ACC112 (cell line): ENCODE measurements at regions not wholly inside any gene's neighbourhood (a gene's known extent, or its start where the extent isn't known, plus 50 kb on each side); places are given as distances from the start of the nearest gene placed in this dataset.

Experiments used
- H2AFZ ChIP-seq: fragments of 200-600 bp; sonication (generic); one replicate; pipeline ENCODE4 v1.6.0; 2017; ENCODE audit warnings: antibody characterized with exemption, low read length; ENCODE audit not compliant: unreplicated experiment
- H3K27ac ChIP-seq: fragments of 200-600 bp; sonication (generic); 2 replicates; pipeline ENCODE4 v1.5.1; 2014; ENCODE audit warnings: low read depth, mild to moderate bottlenecking, antibody characterized with exemption, low read length, moderate library complexity
- H3K27me3 ChIP-seq: fragments of 200-600 bp; sonication (generic); 2 replicates; pipeline ENCODE4 v1.6.1; 2014; ENCODE audit warnings: mild to moderate bottlenecking, antibody characterized with exemption, low read length, moderate library complexity, mixed read lengths; ENCODE audit not compliant: insufficient read depth
- H3K36me3 ChIP-seq: fragments of 200-600 bp; sonication (generic); 2 replicates; pipeline ENCODE4 v1.6.1; 2016; ENCODE audit warnings: mild to moderate bottlenecking, antibody characterized with exemption, low read length, moderate library complexity, mixed read lengths; ENCODE audit not compliant: insufficient read depth
- H3K4me1 ChIP-seq: fragments of 200-600 bp; sonication (generic); one replicate; pipeline ENCODE4 v1.6.1; 2016; ENCODE audit warnings: low read length, mixed read lengths; ENCODE audit not compliant: insufficient read depth, unreplicated experiment, control insufficient read depth
- H3K4me3 ChIP-seq: fragments of 200-600 bp; sonication (generic); 2 replicates; pipeline ENCODE4 v1.5.1; 2014; ENCODE audit warnings: mild to moderate bottlenecking, low read depth, low read length
- H3K79me2 ChIP-seq: fragments of 200-600 bp; sonication (generic); one replicate; pipeline ENCODE4 v1.6.0; 2016; ENCODE audit warnings: low read length; ENCODE audit not compliant: control insufficient read depth, unreplicated experiment, insufficient read depth

DNA sequence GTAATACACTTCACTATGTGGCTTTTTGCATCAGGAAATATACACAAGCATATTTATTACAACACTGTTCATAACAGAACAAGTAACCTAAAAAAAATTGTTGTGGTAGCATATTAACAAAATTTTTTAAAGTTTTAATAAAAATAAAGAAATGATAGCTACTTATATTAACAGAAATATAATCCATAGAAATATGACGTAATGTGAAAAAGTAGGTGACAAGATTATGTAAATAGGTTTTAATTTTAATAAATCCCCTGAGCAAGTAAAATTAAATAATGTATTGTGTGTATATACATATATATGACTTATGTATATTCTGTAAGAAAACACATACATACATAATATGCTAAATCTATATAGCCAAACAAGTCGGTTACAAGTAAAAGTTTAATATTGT lies 359.9 kb downstream of the SEC16B start:
- Histone ChIP-seq H3K4me1 (no peaks in the 10 kb centered on the region), H3K27ac (no peak overlapping the region), H2AFZ (no peak overlapping the region), H3K36me3 (no peaks in the 10 kb centered on the region), H3K27me3 (no peaks in the 10 kb centered on the region), H3K4me3 (no peak overlapping the region), H3K79me2 (no peaks in the 10 kb centered on the region)

DNA sequence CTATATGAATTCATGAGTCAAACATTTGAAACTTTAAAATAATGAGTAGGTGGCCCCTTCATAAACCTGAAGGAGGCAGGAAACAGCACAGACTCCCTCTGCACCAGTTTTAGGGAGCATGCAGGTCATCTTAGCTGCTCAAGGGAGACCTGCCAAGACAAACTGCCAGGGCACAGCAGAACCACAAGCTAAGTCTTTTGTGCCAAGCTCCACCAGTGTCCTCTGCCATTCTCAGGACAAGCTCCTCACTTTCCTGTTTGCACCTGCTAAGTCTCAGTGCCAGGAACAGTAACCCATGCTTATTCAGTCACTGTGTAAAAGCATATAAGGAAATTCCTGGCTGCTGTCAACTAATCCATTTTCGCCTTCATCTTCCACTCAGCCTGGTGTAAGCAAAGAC lies 368.9 kb downstream of the SEC16B start:
- no peak overlapping the region for H3K4me3 ChIP-seq
- peaks cover 7% of the 10 kb centered on the region; the same call in 1 of the 2 replicates for H3K27me3 ChIP-seq
- H2AFZ ChIP-seq, result no peak overlapping the region
- no peak overlapping the region for H3K27ac ChIP-seq
- H3K79me2 ChIP-seq, result no peaks in the 10 kb centered on the region
- no peaks in the 10 kb centered on the region for H3K4me1 ChIP-seq
- no peaks in the 10 kb centered on the region for H3K36me3 ChIP-seq

DNA sequence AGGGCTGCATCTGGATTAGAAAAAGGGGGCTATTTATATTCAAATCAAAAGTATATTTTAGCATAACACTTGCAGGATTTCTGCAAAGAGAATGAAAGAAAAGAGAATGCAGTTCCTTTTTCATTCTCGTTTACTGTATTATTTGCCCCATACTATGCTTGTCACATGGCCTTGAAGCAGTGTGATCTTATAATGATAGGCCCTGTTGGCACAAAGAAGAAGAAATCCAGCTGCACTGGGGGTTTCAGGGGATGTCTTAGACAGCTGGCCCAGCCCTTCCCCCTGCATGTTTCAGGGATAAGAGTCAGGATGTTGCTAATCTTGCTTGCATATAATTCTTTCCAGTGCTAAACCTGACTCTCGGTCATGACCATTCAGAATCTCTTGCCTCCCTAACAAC lies 369.5 kb downstream of the SEC16B start:
- no peaks in the 10 kb centered on the region for H3K4me1 ChIP-seq
- no peak overlapping the region for H3K27ac ChIP-seq
- H2AFZ ChIP-seq, result no peak overlapping the region

DNA sequence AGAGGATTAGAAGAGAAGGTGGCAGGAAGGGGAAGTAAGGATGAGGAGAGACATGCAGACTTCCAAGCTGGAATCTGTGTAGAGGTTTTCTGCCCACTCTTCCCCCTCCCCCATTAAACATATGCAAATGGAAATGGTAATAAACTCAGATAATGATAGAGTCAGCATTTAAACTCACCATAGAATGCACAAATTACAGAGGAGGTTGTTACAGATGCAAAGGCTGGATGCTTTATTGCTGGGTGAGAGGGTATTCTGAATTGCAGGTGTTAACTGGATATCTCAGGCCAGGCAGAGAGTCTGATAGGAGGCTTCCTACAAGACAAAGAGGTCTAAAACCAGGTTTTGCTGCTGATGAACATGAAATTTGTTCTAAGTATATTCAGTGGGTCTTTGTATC lies 372.5 kb downstream of the SEC16B start:
- Histone ChIP-seq H3K27ac (no peak overlapping the region), H3K27me3 (peaks cover 11% of the 10 kb centered on the region; the same call in 1 of the 2 replicates), H3K4me1 (no peaks in the 10 kb centered on the region), H3K36me3 (no peaks in the 10 kb centered on the region), H3K79me2 (no peaks in the 10 kb centered on the region), H2AFZ (no peak overlapping the region), H3K4me3 (no peak overlapping the region)

More for the DNA sequence above, 369.5 kb downstream of the SEC16B start:
- no peak overlapping the region for H3K4me3 ChIP-seq
- no peaks in the 10 kb centered on the region for H3K36me3 ChIP-seq
- no peaks in the 10 kb centered on the region for H3K79me2 ChIP-seq
- H3K27me3 ChIP-seq, result peaks cover 8% of the 10 kb centered on the region; the same call in 1 of the 2 replicates

DNA sequence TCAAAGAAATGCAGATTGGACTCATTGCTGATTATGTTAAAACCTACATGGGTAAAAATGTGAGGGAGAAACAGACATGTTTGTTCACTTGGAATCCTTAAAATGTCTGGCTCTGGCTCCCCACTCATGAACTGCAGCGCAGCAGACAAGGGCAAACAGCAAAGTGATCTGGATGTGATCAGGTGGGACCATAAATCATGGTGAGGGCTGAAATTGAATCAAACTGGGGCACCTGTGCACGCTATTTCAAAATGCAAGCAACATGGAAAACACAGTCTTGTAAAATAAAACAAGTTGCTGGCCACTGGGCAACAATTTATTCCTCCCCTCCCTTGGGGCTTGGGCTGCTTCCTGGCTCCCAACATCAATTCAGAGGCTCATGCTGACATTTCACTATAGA lies 373.4 kb downstream of the SEC16B start:
- Histone ChIP-seq H2AFZ (no peak overlapping the region), H3K27ac (no peak overlapping the region), H3K79me2 (no peaks in the 10 kb centered on the region), H3K4me3 (no peak overlapping the region), H3K36me3 (no peaks in the 10 kb centered on the region), H3K27me3 (peaks cover 13% of the 10 kb centered on the region; the same call in 1 of the 2 replicates), H3K4me1 (no peaks in the 10 kb centered on the region)

DNA sequence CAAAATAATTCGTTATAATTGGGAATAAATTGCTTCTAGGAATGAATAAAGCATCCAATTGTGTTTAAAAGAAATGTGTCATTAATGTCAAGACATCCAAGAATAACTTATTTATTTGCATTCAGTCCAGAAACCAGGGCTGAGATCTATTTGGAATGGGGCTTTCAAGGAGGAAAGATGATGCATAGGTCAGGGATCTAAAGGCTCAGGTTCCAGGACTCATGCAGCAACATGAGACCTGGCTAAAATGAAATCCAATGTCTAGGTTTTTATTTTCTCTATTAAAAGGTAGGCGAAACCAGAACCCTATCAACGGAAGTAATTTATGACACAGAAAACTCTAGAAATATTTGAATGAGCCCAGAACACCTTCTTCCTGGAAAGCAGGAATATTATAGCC lies 376.8 kb downstream of the SEC16B start:
- Histone ChIP-seq H3K36me3 (no peaks in the 10 kb centered on the region), H3K4me3 (no peak overlapping the region), H3K79me2 (no peaks in the 10 kb centered on the region), H2AFZ (no peak overlapping the region), H3K27me3 (peaks cover 9% of the 10 kb centered on the region; the same call in 1 of the 2 replicates), H3K4me1 (no peaks in the 10 kb centered on the region), H3K27ac (no peak overlapping the region)

DNA sequence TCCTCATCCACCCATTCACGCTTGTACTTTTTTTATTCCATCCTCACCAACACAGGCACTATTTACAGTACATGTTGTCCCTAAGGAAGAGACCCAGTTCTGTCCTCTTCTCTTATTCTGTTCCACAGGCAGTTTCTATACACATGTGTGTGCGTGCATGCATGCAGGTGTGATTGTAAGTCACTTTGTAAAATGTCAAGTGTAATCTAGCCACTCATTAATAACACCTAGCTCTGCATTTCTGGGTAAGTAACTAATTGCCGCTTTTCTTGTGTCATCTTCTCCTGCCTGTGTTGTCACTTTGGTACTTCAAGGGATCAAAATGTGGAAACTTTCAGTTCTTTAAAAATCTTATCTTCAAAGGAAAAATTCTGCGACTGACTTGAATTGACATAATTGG lies 377.2 kb downstream of the SEC16B start:
- Histone ChIP-seq H3K4me1 (no peaks in the 10 kb centered on the region), H2AFZ (no peak overlapping the region), H3K79me2 (no peaks in the 10 kb centered on the region), H3K4me3 (no peak overlapping the region), H3K27ac (no peak overlapping the region), H3K27me3 (peaks cover 9% of the 10 kb centered on the region; the same call in 1 of the 2 replicates), H3K36me3 (no peaks in the 10 kb centered on the region)

DNA sequence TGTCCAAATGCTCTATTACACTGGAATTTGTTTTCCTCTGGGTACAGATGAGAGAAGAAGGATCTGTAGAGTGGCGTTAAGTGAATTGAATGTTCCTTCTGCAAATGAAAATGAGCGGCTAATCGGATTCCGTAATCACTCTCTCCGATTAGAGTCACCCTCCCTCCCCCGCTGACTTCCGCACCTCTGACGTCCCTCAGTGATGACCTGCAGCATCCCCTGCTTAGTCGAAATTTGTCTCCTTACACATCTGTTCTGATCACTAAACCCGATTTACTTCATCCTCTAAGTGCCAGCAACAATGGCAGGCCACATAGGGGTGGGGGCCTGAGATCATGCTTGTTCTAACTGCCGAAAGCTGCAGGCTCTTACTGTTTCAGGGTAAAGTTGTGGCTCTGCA lies 378.7 kb downstream of the SEC16B start:
- no peak overlapping the region for H3K4me3 ChIP-seq
- H3K79me2 ChIP-seq, result no peaks in the 10 kb centered on the region
- no peaks in the 10 kb centered on the region for H3K36me3 ChIP-seq
- H2AFZ ChIP-seq, result no peak overlapping the region
- peaks cover 8% of the 10 kb centered on the region; the same call in 1 of the 2 replicates for H3K27me3 ChIP-seq
- no peak overlapping the region for H3K27ac ChIP-seq
- peaks cover 10% of the 10 kb centered on the region for H3K4me1 ChIP-seq

DNA sequence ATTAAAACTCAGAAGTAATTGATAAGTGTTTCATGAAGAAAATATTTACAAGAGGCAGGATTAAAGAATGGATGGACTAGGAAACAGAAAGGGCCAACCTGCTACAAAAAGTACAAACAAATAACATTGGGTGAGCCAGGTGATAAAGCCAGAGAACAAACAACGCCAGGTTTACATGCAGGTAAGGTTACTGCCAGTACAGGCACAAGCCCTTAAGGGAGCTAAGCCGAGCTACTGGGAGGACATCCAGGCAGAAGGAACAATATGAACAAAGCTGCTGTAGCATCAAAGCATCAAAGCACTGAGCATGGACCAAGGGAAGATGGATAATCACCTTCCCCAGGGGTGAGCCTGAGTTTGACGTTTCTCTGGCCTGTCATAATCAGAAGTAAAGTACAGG lies 380.7 kb downstream of the SEC16B start:
- H3K36me3 ChIP-seq, result no peaks in the 10 kb centered on the region
- H3K27ac ChIP-seq, result no peak overlapping the region
- no peak overlapping the region for H2AFZ ChIP-seq
- H3K79me2 ChIP-seq, result no peaks in the 10 kb centered on the region
- H3K4me3 ChIP-seq, result no peak overlapping the region
- H3K27me3 ChIP-seq, result peaks cover 5% of the 10 kb centered on the region; the same call in 1 of the 2 replicates
- H3K4me1 ChIP-seq, result peaks cover 20% of the 10 kb centered on the region

DNA sequence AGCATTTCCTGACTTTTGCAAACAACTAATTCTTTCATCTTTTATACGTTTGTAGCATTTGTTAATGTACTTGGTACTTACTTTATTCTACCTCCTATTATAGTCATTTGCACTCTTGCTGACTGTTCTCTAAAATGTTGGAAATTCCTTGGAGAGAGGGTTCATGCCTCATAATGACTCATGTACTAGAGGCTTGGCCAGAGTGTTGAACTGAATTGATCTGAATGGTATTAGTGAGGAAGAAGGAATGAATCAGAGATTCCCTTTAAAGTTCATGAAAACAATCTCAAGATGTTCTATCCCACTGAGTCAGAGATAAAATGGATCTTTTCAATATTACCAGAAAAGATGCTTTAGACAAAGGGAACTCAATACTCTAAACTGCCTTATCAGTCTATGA lies 383.4 kb downstream of the SEC16B start:
- H3K27me3 ChIP-seq, result no peaks in the 10 kb centered on the region
- peaks cover 20% of the 10 kb centered on the region for H3K4me1 ChIP-seq
- peak overlapping the region; percentile 41 for H2AFZ ChIP-seq
- no peaks in the 10 kb centered on the region for H3K79me2 ChIP-seq
- no peak overlapping the region for H3K4me3 ChIP-seq
- peak overlapping the region; percentile 85 for H3K27ac ChIP-seq
- H3K36me3 ChIP-seq, result no peaks in the 10 kb centered on the region

DNA sequence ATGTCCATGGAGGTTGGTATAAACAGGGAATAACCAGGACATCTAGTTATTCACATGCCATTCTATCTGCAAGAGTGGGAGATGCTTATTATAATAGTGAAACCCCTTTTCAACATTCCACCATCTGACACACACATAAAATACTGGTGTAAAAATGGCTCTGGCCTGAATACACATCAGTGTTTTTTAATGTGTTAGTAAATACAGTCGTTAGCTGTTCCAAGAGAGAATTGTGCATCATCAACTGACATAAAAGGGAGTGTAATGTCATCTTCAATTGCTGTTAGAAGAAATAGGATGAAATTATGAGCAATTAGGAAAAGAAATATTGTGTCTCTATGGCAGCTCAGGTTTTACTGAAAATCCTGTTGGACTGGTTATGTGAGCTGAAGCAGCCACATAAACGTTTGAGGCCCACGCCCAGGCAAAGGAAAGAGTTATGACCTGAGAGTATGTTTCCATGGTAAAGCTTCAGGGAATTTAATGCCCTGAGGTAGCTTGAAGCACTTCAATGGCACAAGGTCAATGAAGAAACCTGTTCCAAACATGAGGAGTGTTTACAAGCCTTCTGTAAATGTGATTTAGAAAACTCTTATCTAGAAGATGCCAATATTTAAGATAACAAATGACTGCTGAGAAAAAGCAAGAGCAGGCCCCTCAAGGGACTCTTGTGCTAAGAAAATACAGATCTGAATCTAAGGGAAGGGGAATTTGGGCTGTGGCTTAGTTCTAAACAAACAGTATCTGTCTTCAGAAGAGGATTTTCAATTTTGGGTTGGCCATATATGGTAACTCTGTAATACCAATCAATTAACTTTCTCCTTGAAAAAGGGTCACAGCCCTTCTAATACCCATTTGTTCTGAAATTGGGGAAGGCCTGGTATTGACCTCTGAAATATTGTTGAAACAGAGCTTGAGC lies 384.3 kb downstream of the SEC16B start:
- Histone ChIP-seq H3K27ac (peak overlapping the region; percentile 85), H3K4me1 (peaks cover 20% of the 10 kb centered on the region), H3K27me3 (no peaks in the 10 kb centered on the region), H3K79me2 (no peaks in the 10 kb centered on the region), H3K4me3 (0 out of 2 replicates have a peak overlapping the region, but pooled peaks have one; percentile 26), H3K36me3 (no peaks in the 10 kb centered on the region), H2AFZ (peak overlapping the region; percentile 41)
